IMR-90 (cell line): ENCODE measurements at regions not wholly inside any gene's neighbourhood (a gene's known extent, or its start where the extent isn't known, plus 50 kb on each side); places are given as distances from the start of the nearest gene placed in this dataset.

ENCODE experiments used
- ATAC-seq: fragments of 200-7000 bp; cut with Tn5 transposase; 2 replicates; pipeline ENCODE4 v1.9.1; 2020; ENCODE audit warnings: low read depth, mild to moderate bottlenecking, moderate library complexity
- BruUV-seq: library from RNA; stranded (reverse); fragments of 400-500 nt; replicated peaks from 2 replicates; lab custom pipeline; 2021; lab: Mats Ljungman, UMichigan
- CTCF ChIA-PET: fragments of 300-600 bp; formaldehyde crosslinking; extraction: SDS; loops from one replicate; lab custom pipeline; 2021; ENCODE audit warnings: antibody characterized with exemption; lab: Yijun Ruan, JAX
- POLR2A ChIA-PET: fragments of 300-600 bp; sonication (Branson Sonifier 250); formaldehyde crosslinking; loops from one replicate; lab custom pipeline; 2022; ENCODE audit warnings: antibody characterized with exemption; ENCODE audit not compliant: unreplicated experiment; lab: Charles Lee
- DNase-seq: peaks from one replicate; pipeline ENCODE4 v3.0.0; 2013
- H2AFZ ChIP-seq: replicated peaks from 2 replicates; pipeline ENCODE3; 2013; ENCODE audit warnings: low read length, mild to moderate bottlenecking; ENCODE audit not compliant: poor library complexity
- H2AK5ac ChIP-seq: 2 replicates; pipeline ENCODE4 v1.6.1; 2013; ENCODE audit warnings: low read depth, low read length, inconsistent platforms
- H2AK9ac ChIP-seq: replicated peaks from 2 replicates; pipeline ENCODE3; 2013; ENCODE audit warnings: mild to moderate bottlenecking, low read depth, low read length, moderate library complexity; ENCODE audit not compliant: poor library complexity
- H2BK120ac ChIP-seq: 2 replicates; pipeline ENCODE4 v1.6.1; 2013; ENCODE audit warnings: low read depth, low read length, inconsistent platforms
- H2BK15ac ChIP-seq: 3 replicates; pipeline ENCODE4 v1.6.1; 2013; ENCODE audit warnings: low read depth, low read length, inconsistent platforms
- H2BK20ac ChIP-seq: 2 replicates; pipeline ENCODE4 v1.6.1; 2013; ENCODE audit warnings: low read depth, mild to moderate bottlenecking, inconsistent platforms, low read length, moderate library complexity
- H2BK5ac ChIP-seq: 2 replicates; pipeline ENCODE4 v1.6.1; 2013; ENCODE audit warnings: mild to moderate bottlenecking, low read depth, low read length, inconsistent platforms; ENCODE audit not compliant: poor library complexity, severe bottlenecking
- H3K14ac ChIP-seq: replicated peaks from 2 replicates; pipeline ENCODE4 v1.6.1; 2013; ENCODE audit warnings: low read depth, low read length, inconsistent platforms
- H3K18ac ChIP-seq: 2 replicates; pipeline ENCODE4 v1.6.1; 2013; ENCODE audit warnings: low read depth, low read length, control low read depth
- H3K23ac ChIP-seq: 2 replicates; pipeline ENCODE4 v1.6.1; 2013; ENCODE audit warnings: low read depth, low read length, inconsistent platforms
- H3K27ac ChIP-seq: 2 replicates; pipeline ENCODE4 v1.5.1; 2013; ENCODE audit warnings: mild to moderate bottlenecking, control low read depth, low read length; ENCODE audit not compliant: insufficient read depth
- H3K27me3 ChIP-seq: 2 replicates; pipeline ENCODE4 v1.6.1; 2013; ENCODE audit warnings: low read length; ENCODE audit not compliant: control insufficient read depth, insufficient read depth
- H3K36me3 ChIP-seq: 2 replicates; pipeline ENCODE4 v1.6.1; 2013; ENCODE audit warnings: low read length, mixed read lengths; ENCODE audit not compliant: control insufficient read depth, insufficient read depth
- H3K4ac ChIP-seq: 2 replicates; pipeline ENCODE4 v1.6.1; 2013; ENCODE audit warnings: low read depth, low read length, inconsistent platforms
- H3K4me1 ChIP-seq: 2 replicates; pipeline ENCODE4 v1.6.1; 2013; ENCODE audit warnings: low read length, mixed read lengths; ENCODE audit not compliant: control insufficient read depth, insufficient read depth
- H3K4me2 ChIP-seq: 2 replicates; pipeline ENCODE4 v1.6.1; 2013; ENCODE audit warnings: low read depth, mild to moderate bottlenecking, control low read depth, low read length, moderate library complexity
- H3K4me3 ChIP-seq: 2 replicates; pipeline ENCODE4 v1.5.1; 2013; ENCODE audit warnings: low read depth, mild to moderate bottlenecking, control low read depth, low read length, moderate library complexity; ENCODE audit not compliant: insufficient read depth
- H3K56ac ChIP-seq: 2 replicates; pipeline ENCODE4 v1.6.1; 2013; ENCODE audit warnings: low read length, inconsistent platforms; ENCODE audit not compliant: insufficient read depth; ENCODE audit errors: extremely low read depth
- H3K79me1 ChIP-seq, 2 experiments: 2 replicates each; pipeline ENCODE4 v1.6.1; 2013; ENCODE audit warnings: low read length in 2 of 2, inconsistent platforms in 1 of 2, low read depth in 1 of 2
- H3K9ac ChIP-seq: 2 replicates; pipeline ENCODE4 v1.6.1; 2013; ENCODE audit warnings: low read depth, low read length, control low read depth
- H3K9me1 ChIP-seq: 2 replicates; pipeline ENCODE4 v1.6.1; 2013; ENCODE audit warnings: low read length, inconsistent platforms; ENCODE audit not compliant: insufficient read depth
- H3K9me3 ChIP-seq: 2 replicates; pipeline ENCODE4 v1.6.1; 2013; ENCODE audit warnings: low read length; ENCODE audit not compliant: control insufficient read depth, insufficient read depth
- H4K20me1 ChIP-seq: 2 replicates; pipeline ENCODE4 v1.6.1; 2013; ENCODE audit warnings: low read length, inconsistent platforms; ENCODE audit not compliant: insufficient read depth
- H4K5ac ChIP-seq: 2 replicates; pipeline ENCODE4 v1.6.1; 2013; ENCODE audit warnings: mild to moderate bottlenecking, low read depth, low read length, control low read depth
- H4K8ac ChIP-seq, 2 experiments: 2 replicates each; pipeline ENCODE4 v1.6.1; 2013; ENCODE audit warnings: low read depth in 2 of 2, low read length in 2 of 2, control low read depth in 1 of 2, inconsistent platforms in 1 of 2
- H4K91ac ChIP-seq: 2 replicates; pipeline ENCODE4 v1.6.1; 2013; ENCODE audit warnings: low read depth, low read length, inconsistent platforms; ENCODE audit not compliant: insufficient read depth
- BHLHE40 ChIP-seq: fragments of 150-350 bp; IDR thresholded peaks from 2 replicates; pipeline ENCODE4 v1.6.1; 2016; ENCODE audit warnings: mild to moderate bottlenecking, low read depth, low read length
- CEBPB ChIP-seq: IDR thresholded peaks from 2 replicates; pipeline ENCODE4 v1.6.1; 2012; ENCODE audit warnings: low read depth, low read length, improper control_type of control experiment
- CHD1 ChIP-seq: IDR thresholded peaks from 2 replicates; pipeline ENCODE4 v1.6.1; 2012; ENCODE audit warnings: low read depth, low read length, improper control_type of control experiment
- ELK1 ChIP-seq: fragments of 150-350 bp; IDR thresholded peaks from 2 replicates; pipeline ENCODE4 v1.6.1; 2016; ENCODE audit warnings: low read depth, mild to moderate bottlenecking, low read length, moderate library complexity, borderline replicate concordance
- FOS ChIP-seq: fragments of 150-350 bp; IDR thresholded peaks from 2 replicates; pipeline ENCODE4 v1.6.1; 2016; ENCODE audit warnings: low read depth, low read length
- MAFK ChIP-seq: IDR thresholded peaks from 2 replicates; pipeline ENCODE4 v1.6.1; 2012; ENCODE audit warnings: low read depth, low read length, improper control_type of control experiment
- MAZ ChIP-seq: IDR thresholded peaks from 2 replicates; pipeline ENCODE4 v1.6.1; 2012; ENCODE audit warnings: low read depth, mild to moderate bottlenecking, low read length, improper control_type of control experiment, moderate library complexity, borderline replicate concordance
- MXI1 ChIP-seq: IDR thresholded peaks from 2 replicates; pipeline ENCODE4 v1.6.1; 2012; ENCODE audit warnings: low read depth, mild to moderate bottlenecking, low read length, moderate library complexity, borderline replicate concordance
- NFE2L2 ChIP-seq: fragments of 150-350 bp; IDR thresholded peaks from 2 replicates; pipeline ENCODE4 v1.6.1; 2016; ENCODE audit warnings: low read depth, mild to moderate bottlenecking, low read length
- POLR2A ChIP-seq: IDR thresholded peaks from 2 replicates; pipeline ENCODE4 v1.6.1; 2012; ENCODE audit warnings: mild to moderate bottlenecking, low read depth, low read length
- RAD21 ChIP-seq: IDR thresholded peaks from 2 replicates; pipeline ENCODE4 v1.6.1; 2012; ENCODE audit warnings: low read length, improper control_type of control experiment
- RCOR1 ChIP-seq: IDR thresholded peaks from 2 replicates; pipeline ENCODE4 v1.6.1; 2012; ENCODE audit warnings: mild to moderate bottlenecking, low read length, improper control_type of control experiment; ENCODE audit not compliant: insufficient replicate concordance
- RFX5 ChIP-seq: IDR thresholded peaks from 2 replicates; pipeline ENCODE4 v1.8.0; 2012; ENCODE audit warnings: low read depth, mild to moderate bottlenecking, low read length, moderate library complexity
- SMC3 ChIP-seq: fragments of 150-350 bp; IDR thresholded peaks from 2 replicates; pipeline ENCODE4 v1.6.1; 2016; ENCODE audit warnings: low read depth, mild to moderate bottlenecking, antibody characterized with exemption, low read length, moderate library complexity
- WGBS, 2 experiments: methylation state at CpG; one replicate each; pipeline versions ENCODE4 v1.1.5 to v1.1.7; 2013; ENCODE audit warnings: missing lambda C conversion rate in 2 of 2; ENCODE audit not compliant: insufficient read length in 1 of 2; ENCODE audit errors: extremely low coverage in 2 of 2; 5-methylcytosine and 5-hydroxymethylcytosine counted together
- dilution Hi-C: fragments of 300-500 bp; cut with HindIII; formaldehyde crosslinking; loops from one replicate; pipeline ENCODE4 v1.14.3; 2018; ENCODE audit warnings: low sequenced_read_pairs; ENCODE audit not compliant: unreplicated experiment
- in situ Hi-C: fragments of 300-500 bp; cut with MboI; formaldehyde crosslinking; loops from 3 replicates; pipeline ENCODE4 v1.14.3; 2019; ENCODE audit warnings: low sequenced_read_pairs, inconsistent platforms, mixed read lengths
- intact Hi-C: fragments of 100-400 bp; cut with micrococcal nuclease; formaldehyde crosslinking; loops from 2 replicates; pipeline ENCODE4 v1.10.0; 2022
- TF ChIP-seq, protein P1 (sequence below): fragments of 150-350 bp; IDR thresholded peaks from 2 replicates; pipeline ENCODE4 v1.6.1; 2017; ENCODE audit warnings: mild to moderate bottlenecking, antibody characterized with exemption, low read length, low read depth
- TF ChIP-seq, protein P2 (sequence below): conservative IDR thresholded peaks from 2 replicates; pipeline ENCODE4 v1.5.1; 2012; ENCODE audit warnings: mild to moderate bottlenecking, low read depth, low read length, improper control_type of control experiment

DNA sequence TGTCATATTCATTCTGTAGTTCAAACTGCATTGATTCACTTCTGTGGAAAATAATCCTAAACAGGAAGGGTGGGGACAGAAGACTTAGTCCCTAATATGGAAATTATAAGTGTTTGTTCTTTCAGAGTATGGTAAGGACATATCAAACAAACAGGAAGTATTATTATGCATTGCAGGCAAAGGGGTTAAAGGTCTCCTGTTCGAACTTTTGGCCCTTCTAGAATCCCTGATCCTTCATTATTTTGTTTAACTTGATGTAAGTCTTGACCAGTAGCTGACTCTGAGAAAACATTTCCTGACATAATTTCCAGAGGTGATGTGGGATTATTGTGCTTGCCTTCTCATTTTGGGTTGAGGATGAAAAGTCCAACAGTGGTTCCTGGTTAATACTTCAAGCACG is 215.4 kb upstream of the ADGRL2 start:
- Histone ChIP-seq H3K79me1 (no peaks in the 10 kb centered on the region), H4K20me1 (no peaks in the 10 kb centered on the region), H2BK15ac (no peak overlapping the region), H3K4me1 (peaks cover 2% of the 10 kb centered on the region; the same call in 1 of the 2 replicates), H2AFZ (no peak overlapping the region), H3K23ac (no peak overlapping the region), H2BK120ac (no peak overlapping the region), H4K91ac (no peak overlapping the region), H3K27ac (no peak overlapping the region), H2AK9ac (no peak overlapping the region), H2AK5ac (no peak overlapping the region), H3K27me3 (no peaks in the 10 kb centered on the region), H3K9me1 (no peaks in the 10 kb centered on the region), H3K4ac (no peak overlapping the region), H3K9ac (no peak overlapping the region), H3K4me3 (no peak overlapping the region), H3K14ac (no peak overlapping the region), H3K4me2 (no peak overlapping the region), H3K18ac (peak overlapping the region; percentile 2; the same call in 1 of the 2 replicates), H2BK5ac (no peak overlapping the region), H3K36me3 (no peaks in the 10 kb centered on the region), H3K9me3 (no peaks in the 10 kb centered on the region), H2BK20ac (no peak overlapping the region), H4K5ac (no peak overlapping the region), H3K56ac (no peak overlapping the region), H4K8ac (no peak overlapping the region)
- TF ChIP-seq, protein P1, sequence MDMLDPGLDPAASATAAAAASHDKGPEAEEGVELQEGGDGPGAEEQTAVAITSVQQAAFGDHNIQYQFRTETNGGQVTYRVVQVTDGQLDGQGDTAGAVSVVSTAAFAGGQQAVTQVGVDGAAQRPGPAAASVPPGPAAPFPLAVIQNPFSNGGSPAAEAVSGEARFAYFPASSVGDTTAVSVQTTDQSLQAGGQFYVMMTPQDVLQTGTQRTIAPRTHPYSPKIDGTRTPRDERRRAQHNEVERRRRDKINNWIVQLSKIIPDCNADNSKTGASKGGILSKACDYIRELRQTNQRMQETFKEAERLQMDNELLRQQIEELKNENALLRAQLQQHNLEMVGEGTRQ = no peak
- TF ChIP-seq MAZ (no peak), MAFK (no peak), POLR2A (no peak), RAD21 (no peak), RCOR1 (no peak), BHLHE40 (no peak), FOS (no peak), ELK1 (no peak), MXI1 (no peak), RFX5 (no peak), SMC3 (no peak), CEBPB (no peak), NFE2L2 (no peak), CHD1 (no peak)
- TF ChIP-seq, protein P2, sequence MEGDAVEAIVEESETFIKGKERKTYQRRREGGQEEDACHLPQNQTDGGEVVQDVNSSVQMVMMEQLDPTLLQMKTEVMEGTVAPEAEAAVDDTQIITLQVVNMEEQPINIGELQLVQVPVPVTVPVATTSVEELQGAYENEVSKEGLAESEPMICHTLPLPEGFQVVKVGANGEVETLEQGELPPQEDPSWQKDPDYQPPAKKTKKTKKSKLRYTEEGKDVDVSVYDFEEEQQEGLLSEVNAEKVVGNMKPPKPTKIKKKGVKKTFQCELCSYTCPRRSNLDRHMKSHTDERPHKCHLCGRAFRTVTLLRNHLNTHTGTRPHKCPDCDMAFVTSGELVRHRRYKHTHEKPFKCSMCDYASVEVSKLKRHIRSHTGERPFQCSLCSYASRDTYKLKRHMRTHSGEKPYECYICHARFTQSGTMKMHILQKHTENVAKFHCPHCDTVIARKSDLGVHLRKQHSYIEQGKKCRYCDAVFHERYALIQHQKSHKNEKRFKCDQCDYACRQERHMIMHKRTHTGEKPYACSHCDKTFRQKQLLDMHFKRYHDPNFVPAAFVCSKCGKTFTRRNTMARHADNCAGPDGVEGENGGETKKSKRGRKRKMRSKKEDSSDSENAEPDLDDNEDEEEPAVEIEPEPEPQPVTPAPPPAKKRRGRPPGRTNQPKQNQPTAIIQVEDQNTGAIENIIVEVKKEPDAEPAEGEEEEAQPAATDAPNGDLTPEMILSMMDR = no peak
- in situ Hi-C loops = no loop called here
- ATAC-seq (no peak), DNase-seq (no peak)
- intact Hi-C loops = no loop called here
- BruUV-seq = no TSS peak
- ChIA-PET CTCF (no interaction called here), POLR2A (no interaction called here)
- WGBS, 2 experiments = no CpG with 5 or more reads among the region's 2 CpGs
- dilution Hi-C loops = no loop called here
